Kidney glomerular epithelial cell (primary cell): ENCODE measurements at regions not wholly inside any gene's neighbourhood (a gene's known extent, or its start where the extent isn't known, plus 50 kb on each side); places are given as distances from the start of the nearest gene placed in this dataset.
"Not testable (repeated sequence)": the region's sequence is repeated elsewhere in the genome, so short reads cannot be mapped to it uniquely, and the experiment has no call there.

Experiments used
- DNase-seq: peaks from one replicate; lab custom pipeline; 2025; lab: John Stamatoyannopoulos, UW

DNA sequence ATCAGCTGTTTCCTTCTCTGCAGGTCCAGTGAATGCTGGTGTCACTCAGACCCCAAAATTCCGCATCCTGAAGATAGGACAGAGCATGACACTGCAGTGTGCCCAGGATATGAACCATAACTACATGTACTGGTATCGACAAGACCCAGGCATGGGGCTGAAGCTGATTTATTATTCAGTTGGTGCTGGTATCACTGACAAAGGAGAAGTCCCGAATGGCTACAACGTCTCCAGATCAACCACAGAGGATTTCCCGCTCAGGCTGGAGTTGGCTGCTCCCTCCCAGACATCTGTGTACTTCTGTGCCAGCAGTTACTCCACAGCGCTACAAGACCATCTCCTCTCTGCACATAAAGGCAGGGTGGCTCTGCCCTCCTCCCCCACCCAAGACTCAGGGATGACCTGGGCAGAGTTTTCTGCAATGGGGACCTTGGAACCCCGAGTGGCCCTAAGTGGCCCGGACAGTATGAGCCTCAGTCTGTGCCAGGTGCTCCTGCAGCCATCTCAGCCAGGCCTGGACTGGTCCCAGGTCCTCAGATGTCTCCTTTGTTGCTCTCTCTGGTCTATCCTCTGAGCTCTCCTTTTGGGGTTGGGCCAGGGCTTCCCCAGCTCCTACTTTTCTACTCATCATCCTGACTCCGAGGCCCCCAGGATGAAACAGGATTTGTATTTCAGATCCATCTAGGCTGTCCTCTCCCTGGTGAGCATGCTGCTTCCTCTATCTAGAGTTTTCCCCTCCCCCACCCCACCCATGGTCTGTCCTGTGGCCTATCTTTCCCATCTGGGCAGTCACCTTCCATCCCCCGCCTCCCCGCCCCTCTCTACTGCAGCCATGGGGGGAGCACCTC is 212.1 kb upstream of the PRSS58 start:
- no peak for DNase-seq

DNA sequence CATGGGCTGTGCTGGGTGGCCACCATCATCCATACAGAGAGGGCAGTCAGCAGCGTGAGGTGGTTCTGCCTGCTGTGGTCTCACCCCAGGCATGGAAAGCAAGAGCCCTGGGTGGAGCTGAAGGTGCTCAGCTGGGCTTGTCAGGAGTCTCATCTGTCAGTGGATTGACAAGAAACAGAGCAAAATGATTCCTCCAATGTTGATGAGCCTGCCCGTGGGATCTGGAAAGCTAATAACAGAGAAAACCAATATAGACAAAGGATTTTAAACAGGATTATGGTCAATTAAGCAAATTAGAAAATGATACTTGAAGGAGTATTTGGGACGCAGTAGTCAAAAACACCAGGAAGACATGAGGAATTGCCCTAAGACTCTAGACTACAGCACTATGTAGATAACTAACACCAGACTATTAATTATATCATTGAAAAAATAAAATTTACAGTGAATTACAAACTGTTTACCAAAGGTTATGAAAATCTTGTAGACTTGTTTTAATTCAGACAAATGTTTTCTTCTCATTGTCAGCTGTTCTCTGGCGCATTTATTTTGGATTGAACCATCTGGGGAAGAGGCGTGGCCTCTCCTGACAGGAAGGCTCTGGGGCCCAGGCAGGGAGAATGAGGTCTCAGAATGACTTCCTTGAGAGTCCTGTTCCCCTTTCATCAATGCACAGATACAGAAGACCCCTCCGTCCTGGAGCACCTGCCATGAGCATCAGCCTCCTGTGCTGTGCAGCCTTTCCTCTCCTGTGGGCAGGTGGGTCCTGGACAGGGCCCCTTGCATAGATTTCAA is 211.2 kb upstream of the PRSS58 start:
- no peak for DNase-seq

DNA sequence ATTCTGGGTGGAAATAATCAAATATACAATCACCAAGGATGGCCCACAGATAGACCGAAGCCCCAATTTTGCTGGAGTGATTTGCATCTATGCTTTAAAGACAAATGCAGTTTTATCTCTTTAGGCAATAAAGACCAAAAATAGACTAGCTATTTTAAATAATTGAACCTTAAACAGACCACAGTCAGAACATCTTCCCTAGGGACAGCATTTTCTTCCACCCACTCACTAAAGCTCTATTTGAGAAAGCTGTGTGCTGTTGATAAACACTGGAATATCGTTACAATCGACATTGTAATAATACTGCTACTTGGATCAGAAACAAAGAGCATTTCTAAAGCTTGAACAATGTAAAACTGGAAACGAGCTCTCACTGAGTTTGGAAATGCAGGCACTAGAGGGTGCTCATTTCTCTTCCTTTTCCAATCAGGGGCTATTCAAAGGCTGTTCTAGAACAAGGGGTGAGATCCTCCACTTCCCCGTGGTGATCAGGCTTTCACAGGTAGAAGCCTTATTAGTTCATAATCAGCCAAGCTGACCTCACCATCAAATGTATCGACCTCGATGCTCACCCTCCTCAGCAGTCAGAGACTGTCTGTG is 209.3 kb upstream of the PRSS58 start:
- DNase-seq = not testable (repeated sequence)

DNA sequence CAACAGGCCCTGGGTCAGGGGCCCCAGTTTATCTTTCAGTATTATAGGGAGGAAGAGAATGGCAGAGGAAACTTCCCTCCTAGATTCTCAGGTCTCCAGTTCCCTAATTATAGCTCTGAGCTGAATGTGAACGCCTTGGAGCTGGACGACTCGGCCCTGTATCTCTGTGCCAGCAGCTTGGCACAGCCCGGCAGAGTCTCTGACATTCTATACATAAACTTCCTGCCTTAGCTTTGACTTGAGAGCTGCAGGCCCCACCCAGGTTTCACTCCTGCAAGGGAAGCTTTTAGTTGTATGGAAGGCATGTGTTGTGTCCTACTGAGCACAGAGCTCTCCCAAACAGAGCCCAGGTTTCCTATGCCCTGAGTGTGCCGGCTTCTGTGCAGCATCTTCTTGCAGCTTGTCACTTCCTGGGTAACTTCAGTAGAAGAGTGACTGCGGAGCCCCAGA is 205.6 kb upstream of the PRSS58 start:
- DNase-seq = no peak

DNA sequence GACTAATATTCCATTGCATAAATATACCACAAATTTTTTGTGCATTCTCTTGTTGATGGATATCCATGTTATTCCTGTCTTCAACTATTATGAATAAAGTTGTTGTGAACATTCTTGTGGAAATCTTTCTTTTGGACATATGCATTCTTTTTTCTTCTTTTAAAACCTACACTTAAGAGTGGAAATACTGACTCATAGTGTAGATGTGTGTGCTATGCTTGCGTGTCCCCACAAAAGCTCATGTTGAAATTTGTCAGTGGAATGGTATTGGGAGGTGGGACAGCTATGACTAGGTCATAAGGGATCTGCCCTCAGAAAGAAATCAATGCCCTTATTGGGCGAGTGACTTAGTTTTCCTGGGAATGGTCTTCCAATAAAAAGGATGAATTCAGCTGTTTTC is 203.6 kb upstream of the PRSS58 start:
- DNase-seq = no peak

DNA sequence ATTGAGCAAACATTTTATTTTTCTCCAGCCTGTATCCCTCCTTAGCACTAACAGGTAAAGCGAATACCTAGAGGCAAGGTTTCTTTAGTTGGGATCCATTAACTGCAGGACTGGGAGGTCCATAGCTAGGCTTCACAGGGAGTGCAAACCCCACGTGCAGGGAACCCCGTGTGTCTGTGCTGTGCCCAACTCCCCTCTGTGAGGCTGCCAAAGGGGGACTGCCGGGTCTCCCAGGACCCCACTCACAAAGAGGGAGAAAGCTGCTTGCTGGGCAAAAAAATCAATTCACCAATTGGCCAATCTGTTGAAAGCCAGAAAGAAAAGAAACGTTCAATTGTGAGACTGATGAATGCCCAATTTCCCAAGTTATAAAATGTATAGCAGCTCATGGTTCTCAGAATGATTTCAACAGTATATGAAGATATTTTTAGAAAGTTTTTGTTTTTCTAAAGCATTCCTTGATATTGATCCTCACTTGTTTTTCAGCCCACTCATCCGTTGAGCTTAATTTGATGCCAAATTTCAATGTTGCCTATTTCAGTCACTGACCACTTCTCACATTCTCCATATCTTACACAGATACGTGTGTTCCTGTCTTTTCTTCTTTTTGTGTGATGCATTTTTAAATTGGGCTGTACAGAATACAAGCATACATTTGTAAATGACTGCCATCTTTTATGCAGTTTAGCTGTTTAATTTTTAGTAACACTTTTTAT is 202.7 kb upstream of the PRSS58 start:
- DNase-seq = no peak

DNA sequence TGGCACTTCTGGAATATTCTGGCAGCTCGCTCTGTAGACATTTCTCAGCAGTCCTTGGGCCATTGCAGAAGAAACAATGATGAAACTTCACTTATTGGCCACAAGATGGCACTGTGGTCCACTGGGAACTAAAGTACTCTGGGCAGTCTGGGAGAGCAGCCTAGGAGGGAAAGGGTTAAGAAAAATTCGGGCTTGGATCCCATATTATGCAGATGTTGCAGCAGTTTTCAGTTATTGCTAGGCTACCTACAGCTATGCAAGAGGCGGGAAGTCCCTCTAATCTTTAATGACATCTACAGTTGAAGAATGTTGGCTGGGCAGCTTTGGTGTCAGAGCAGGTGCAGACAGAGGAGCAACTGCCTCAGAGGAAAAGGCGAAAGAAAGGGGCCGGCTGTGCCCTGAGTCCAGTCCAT is 201.7 kb upstream of the PRSS58 start:
- DNase-seq = peak; percentile 36

DNA sequence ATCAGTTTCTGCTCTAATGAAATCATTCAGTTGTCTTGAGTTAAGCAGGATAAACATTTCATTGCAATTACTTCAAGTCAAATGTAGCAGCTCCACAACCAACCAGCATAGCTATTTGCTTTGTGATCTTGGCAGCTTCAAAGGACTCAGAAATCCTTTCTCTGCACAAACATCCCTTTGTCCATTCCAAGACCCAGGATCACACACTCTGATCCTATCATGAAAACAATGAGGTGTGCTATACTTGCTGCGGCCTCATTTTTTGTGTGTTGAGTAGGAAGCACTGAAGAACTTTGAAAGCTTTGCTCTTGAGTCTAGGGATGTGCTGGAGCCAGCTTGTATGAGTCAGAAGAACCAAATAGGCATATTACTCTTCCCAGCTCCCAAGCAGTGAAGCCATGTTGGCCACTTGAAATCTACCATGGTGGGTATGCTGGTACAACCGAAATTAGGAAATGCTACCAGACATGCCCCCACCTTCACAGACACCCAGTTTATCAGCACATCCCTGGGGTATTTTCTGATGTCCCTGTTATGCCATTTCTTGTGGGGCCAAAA is 199.4 kb upstream of the PRSS58 start:
- DNase-seq = no peak

DNA sequence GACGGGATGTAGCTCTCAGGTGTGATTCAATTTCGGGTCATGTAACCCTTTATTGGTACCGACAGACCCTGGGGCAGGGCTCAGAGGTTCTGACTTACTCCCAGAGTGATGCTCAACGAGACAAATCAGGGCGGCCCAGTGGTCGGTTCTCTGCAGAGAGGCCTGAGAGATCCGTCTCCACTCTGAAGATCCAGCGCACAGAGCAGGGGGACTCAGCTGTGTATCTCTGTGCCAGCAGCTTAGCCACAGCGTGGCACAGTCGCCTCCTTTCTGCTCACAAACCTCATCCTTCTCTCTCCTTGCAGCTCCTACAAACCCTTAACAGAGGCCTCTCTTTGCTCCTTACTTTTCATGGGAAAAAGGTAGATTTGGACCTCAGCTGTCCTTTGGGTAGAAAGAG is 197.5 kb upstream of the PRSS58 start:
- DNase-seq = no peak

DNA sequence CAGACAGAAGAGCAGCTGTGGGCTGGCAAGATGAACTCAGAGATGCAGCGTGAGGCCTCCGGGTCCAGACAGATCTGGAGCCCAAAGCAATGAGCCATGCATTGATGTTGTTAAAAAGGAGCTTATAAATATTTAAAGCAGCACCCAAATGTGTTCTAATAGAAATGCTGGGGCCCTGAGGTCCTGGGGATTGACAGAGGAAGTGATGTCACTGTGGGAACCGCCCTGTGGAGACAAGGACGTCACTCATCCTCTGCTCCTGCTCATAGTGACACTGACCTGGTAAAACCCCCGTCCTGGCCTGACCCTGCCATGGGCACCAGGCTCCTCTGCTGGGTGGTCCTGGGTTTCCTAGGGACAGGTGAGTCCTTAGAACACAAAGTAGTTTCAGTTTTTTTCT is 197.0 kb upstream of the PRSS58 start:
- no peak for DNase-seq

DNA sequence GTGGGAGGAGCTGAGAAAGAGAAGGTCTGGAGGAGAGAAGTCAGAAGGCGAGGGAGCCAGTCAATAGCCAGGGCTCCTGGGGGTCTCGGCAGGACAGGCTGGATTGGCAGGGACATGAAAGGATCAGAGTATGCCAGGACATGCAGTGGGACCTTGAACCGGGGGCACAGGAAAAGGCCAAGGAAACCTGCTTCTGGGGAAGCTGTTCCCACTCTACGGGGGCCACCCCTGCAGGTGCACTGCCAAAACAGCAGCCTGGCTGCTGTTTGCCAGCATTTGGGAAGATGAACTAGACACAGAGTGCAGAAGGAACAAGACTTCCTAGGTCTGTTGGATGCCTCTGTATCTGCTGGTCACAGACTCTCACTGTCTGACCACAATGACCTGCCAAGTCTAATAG is 194.9 kb upstream of the PRSS58 start:
- no peak for DNase-seq

DNA sequence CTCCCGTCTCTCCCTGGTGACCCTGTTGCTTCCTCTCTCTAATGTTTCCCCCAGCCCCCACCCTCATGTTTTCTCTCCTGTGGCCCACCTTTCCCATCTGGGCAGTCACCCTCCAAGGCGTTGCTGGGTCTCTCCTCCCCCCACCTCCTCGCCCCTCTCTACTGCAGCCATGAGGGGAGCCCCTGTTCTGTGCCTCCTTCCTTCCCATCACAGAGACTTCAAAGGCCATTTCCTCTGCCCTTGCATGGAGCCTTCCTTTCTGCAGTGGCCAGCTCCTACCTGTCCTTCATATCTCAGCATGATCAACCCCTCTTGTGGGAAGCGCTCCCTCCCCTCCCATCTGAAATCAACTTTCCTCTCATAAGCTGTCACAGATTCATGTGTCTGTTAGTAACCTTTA is 194.0 kb upstream of the PRSS58 start:
- DNase-seq = no peak

DNA sequence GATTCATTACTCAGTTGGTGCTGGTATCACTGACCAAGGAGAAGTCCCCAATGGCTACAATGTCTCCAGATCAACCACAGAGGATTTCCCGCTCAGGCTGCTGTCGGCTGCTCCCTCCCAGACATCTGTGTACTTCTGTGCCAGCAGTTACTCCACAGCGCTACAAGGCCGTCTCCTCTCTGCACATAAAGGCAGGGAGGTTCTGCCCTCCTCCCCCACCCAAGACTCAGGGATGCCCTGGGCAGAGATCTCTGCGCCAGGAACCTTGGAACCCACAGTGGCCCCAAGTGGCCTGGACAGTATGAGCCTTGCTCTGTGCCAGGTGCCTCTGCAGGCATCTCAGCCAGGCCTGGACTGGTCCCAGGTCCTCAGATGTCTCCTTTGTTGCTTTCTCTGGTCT is 193.4 kb upstream of the PRSS58 start:
- DNase-seq = no peak

DNA sequence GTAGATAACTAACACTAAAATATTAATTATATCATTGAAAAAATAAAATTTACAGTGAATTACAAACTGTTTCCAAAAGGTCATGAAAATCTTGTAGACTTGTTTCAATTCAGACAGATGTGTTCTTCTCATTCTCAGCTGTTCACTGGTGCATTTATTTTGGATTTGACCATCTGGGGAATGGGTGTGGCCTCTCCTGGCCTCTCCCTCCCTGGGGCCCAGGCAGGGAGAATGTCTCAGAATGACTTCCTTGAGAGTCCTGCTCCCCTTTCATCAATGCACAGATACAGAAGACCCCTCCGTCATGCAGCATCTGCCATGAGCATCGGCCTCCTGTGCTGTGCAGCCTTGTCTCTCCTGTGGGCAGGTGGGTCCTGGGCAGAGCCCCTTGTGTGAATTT is 192.8 kb upstream of the PRSS58 start:
- no peak for DNase-seq

DNA sequence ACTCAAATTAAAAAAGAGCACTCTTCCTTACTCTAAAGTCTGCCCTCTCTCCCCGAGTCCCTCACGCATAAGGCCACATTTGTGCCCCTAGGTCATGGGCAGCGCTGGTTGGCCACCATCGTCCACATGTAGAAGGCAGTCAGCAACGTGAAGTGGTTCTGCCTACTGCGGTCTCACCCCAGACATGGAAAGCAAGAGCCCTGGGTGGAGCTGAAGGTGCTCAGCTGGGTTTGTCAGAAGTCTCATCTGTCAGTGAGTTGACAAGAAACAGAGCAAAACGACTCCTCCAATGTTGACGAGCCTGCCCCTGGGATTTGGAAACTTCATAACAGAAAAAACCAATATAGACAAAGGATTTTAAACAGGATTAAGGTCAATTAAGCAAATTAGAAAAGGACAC is 192.3 kb upstream of the PRSS58 start:
- no peak for DNase-seq

DNA sequence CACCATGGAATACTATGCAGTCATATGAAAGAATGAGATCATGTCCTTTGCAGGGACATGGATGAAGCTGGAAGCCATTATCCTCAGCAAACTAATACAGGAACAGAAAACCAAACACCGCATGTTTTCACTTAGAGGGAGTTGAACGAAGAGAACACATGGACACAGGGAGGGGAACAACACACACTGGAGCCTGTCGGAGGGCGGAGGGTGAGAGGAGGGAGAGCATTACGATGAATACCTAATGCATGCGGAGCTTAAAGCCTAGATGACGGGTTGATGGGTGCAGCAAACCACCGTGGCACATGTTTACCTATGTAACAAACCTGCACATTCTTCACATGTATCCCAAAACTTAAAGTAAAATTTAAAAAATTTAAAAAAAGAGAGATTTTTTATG is 191.0 kb upstream of the PRSS58 start:
- DNase-seq = not testable (repeated sequence)

DNA sequence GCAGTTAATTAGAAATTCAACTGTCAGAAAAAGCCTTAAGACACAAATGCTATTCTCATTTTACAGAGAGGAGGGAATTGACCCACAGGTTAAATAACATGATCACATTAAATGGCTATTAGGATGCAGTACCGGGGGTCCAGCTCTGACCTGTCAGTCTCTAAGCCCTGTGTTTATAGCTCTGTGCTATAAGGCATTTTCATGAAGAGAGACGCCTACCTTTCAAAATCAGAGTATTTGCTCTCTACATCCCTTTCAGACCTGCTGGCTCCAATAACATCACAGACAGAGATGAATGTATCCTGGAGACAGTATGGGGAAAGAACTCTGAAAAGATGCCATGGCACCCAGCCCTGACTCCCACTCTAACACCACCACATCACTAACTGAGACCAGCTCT is 189.9 kb upstream of the PRSS58 start:
- DNase-seq = no peak

DNA sequence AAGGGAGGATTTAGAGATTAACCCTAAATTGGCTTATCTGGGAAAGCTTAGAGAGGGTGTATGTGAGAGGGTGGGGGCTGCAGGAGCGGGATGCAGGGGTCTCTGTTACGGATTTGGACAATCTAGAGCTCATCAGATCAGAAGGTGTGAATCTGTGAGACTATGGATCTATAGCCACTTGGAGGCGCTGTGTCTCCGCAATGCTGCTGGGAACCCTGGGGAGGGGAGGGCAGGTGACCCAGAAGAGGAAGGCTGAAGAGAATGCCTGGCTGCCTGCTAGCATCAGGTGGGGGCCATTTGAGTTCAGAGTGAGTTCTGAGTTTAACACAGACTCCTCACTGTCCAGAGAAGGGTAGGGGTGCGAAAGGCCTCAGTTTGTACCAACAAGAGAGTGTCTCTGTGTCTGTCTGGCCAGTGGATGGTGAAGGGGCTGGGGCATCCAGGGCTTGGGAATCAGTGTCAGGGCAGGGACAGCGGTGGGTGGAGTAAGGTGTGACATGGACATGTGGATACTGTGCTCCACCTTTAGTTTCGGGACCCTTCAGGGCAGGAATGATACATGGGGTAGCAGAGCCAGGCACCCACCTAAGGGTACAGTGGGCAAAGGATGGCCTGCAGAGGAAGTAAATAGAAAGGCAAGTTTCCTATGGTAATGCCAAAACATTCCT is 187.3 kb upstream of the PRSS58 start:
- no peak for DNase-seq

DNA sequence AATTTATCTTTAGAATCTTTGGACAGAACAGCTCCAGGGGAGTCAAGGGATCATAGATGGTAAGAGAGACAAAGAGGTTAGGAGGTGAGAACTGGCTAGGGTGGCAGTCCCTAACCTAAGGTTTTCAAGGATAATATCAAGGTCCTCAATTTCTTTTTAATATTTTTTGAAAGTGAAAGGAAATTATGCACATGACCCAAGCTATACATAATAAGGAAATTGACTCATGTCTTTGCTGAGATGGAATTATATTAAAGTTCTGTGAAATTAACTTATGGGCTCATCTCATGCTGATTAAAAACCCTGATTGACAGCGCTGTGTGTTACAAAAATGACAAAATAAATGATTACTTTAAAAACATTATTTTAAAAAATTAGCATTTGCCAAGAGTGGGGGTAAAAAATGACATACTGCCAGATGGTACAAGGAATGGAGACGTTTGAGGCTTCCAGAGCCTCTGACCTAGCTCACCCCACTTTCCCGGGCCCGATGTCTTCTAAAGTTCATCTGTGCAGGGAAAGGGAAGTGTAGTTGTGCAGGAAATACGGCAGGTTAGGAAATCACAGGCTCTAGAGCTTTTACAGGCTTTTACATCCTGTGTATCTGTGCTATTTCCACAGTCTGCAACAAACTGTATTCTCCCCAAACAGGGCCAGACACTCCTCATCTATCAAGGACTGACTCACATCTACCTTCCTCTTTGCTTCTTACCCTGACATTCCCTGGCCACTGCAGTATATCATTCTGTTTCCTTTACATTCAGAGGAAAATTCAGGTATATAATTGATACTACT is 185.6 kb upstream of the PRSS58 start:
- no peak for DNase-seq

DNA sequence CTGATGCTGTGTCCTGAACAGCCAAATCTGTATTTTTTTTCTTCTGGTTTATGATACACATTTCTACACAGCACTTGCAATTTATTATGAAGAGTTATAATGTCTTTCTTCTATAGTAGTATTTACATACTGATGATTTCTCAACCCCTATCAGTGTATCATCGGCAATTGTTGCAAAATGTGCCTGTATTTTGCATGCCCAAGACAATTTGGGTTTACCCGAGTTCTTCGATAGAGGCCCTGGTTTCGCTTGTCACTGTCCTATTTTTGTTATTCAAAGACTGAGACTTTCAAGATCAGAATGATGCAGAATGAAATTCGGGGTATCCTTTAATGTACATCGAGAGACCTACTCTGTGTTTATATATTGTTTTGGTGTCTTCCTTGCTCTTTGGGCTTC is 184.5 kb upstream of the PRSS58 start:
- DNase-seq = no peak
